Activated T-cell treated with anti-CD3 and anti-CD28 coated beads, Interleukin-2, amount 50 U/mL, for 48 hours (primary cell): ENCODE measurements at regions not wholly inside any gene's neighbourhood (a gene's known extent, or its start where the extent isn't known, plus 50 kb on each side); places are given as distances from the start of the nearest gene placed in this dataset.
"Not testable (repeated sequence)": the region's sequence is repeated elsewhere in the genome, so short reads cannot be mapped to it uniquely, and the experiment has no call there.

Experiments used
- DNase-seq, 2 experiments: peaks; one replicate each; pipeline ENCODE4 v3.0.0-alpha.2; 2020

DNA sequence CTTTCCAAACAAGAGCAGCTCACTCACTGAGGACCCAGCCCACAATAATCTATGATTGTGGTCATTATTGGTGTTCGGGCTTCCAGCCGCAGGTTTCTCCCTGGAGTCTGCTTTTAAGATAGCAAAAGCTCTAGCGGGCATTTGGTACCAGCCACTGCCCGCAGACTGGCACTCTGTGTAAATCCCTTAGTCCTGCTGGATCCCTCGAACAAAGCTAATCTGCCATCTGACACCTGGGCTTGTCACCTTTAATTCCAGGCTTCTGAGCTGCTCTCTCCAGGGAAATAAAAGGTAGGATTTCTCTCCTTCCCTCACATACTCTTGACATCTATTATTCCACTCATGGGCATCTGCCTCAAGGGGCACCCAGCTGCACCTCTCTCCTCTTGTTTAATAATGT, 158.7 kb downstream of the PDCD6IP start:
- DNase-seq, result no peak

GRCh38 chr3:33958661-33959060, 160.2 kb downstream of the PDCD6IP start:
- no peak for DNase-seq

- DNase-seq, result no peak
Measured at GRCh38 chr3:33962396-33962795, 164.0 kb downstream of the PDCD6IP start.

DNA sequence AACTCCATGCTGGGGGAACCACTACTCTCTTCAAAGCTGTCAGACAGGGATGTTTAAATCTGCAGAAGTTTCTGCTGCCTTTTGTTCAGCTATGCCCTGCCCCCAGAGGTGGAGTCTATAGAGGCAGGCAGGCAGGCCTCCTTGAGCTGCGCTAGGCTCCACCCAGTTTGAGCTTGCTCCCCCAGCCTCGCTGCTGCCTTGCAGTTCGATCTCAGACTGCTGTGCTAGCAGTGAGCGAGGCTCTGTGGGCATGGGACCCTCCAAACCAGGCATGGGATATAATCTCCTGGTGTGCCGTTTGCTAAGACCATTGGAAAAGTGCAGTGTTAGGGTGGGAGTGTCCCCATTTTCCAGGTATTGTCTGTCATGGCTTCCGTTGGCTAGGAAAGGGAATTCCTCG, 171.8 kb downstream of the PDCD6IP start:
- not testable (repeated sequence) for DNase-seq

GRCh38 chr3:33971055-33971454, 172.6 kb downstream of the PDCD6IP start:
- no peak for DNase-seq

DNA sequence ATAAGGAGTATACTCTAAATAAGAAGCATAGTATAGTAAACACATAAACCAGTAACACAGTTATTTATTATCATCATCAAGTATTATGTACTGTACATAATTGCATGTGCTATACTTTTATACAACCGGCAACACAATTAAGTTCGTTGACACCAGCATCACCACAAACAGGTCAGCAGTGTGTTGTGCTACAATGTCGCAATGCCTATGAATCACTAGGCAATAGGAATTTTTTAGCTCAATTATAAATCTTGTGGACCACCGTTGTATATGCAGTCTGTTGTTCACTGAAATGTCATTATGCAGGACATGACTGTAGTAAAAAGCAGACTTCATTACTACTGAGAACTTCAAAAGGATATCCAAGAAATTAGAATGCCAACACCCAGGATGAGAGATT, 177.0 kb downstream of the PDCD6IP start:
- no peak for DNase-seq

- no peak for DNase-seq
Measured at GRCh38 chr3:33977227-33977626, 178.8 kb downstream of the PDCD6IP start.

- DNase-seq, result no peak
Measured at GRCh38 chr3:33980252-33980651, 181.8 kb downstream of the PDCD6IP start.

DNA sequence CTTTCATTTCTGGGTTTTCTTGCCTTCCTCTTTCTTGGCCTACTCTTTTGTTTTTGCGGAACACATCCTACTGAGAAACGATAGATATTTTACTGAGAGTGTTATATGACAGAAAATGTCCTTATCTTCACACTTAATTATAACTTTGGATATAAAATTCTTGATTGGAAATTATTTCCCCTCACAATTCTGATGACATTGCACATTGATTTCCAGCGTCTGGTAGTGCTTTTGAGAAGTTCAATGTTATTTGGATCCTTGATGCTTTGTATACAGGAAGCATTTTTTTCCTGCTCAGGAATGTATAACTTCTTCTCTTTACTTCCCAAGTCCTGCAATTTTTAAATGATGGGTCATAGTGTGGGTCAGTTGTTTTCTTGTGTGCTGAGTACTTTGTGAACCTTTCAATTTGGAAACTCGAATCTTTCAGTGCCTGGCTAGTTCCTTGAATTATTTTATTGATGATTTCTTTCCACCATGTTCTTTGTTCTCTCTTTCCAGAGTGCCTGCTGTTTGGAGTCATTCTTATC, 183.9 kb downstream of the PDCD6IP start:
- no peak for DNase-seq

DNA sequence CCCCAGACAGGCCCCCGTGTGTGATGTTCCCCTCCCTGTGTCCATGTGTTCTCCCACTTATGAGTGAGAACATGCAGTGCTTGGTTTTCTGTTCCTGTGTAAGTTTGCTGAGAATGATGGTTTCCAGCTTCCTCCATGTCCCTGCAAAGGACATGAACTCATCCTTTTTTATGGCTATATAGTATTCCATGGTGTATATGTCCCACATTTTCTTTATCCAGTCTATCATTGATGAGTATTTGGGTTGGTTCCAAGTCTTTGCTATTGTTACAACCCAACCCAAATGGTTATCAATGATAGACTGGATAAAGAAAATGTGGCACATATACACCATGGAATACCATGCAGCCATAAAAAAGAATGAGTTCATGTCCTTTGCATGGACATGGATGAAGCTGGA, 184.5 kb downstream of the PDCD6IP start:
- DNase-seq, result not testable (repeated sequence)

GRCh38 chr3:33989229-33989628, 190.8 kb downstream of the PDCD6IP start:
- DNase-seq, result no peak

DNA sequence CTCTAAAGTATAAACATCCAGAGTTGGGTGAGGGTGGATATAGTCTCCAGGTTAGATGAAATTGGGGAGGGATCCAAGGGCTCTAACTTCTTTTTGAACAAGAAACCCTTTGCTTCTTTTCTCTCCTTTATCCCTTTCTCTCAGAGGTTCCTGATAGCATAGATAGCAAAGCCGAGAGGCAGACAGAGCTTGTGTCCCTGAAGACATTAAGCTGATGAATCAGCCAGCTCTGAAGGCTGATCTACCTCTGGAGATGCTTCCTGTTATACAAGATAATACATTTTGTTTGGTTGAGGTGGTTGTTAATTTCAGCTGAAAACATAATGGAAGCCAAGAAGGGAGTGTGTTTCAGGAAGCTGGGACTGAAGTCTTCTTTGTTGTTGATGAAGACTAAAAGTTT, 193.2 kb downstream of the PDCD6IP start:
- DNase-seq, result no peak

DNA sequence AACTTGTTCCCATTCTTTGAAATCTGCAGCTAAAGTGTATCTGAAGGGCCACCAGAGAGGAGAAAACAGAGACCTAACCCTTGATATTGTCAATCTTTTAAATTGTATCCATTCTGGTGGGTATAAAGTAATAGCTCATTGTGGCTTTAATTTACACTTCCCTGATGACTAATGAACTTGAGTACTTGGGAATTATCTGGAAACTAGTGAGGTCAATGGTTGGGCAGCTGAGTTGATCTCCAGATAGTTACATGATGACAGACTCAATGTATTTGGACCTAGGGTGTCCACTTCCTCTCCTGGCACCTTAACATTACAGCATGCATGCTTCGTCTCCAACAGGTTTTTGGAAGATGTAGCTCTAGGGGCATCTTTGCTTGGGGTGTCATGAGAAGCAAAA, 195.2 kb downstream of the PDCD6IP start:
- no peak for DNase-seq

DNA sequence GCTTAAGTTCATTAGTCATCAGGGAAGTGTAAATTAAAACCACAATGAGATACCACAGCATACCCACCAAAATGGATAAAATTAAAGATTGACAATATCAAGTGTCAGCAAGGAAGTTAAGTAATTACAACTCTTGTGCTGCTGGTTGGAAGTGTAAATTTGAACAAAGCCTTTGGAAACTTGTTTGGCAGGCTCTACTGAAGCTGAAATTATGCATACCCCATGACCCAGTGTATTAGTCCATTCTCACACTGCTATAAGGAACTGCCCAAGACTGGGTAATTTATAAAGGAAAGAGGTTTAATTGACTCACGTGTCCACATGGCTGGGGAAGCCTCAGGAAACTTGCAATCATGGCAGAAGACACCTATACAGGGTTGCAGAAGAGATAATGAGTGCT, 196.1 kb downstream of the PDCD6IP start:
- DNase-seq, result no peak

DNA sequence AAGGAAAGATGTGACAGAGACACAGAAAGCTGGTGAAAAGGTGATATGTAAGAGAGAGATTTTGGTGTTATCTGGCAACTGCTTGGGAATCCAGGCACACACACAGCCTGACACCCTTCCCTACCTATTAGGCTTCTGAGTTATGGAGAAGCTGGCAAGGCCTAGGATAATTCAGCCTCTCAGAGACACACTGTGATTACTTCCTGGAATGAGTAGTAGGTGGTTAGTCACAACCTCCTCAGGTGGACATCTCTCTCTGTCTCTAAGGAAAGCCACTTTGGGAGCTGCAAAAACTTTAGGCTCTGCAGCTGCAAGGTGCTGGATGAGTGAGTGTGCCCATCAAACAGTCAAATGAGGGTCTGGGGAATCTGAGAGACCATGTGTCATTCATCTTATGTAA, 201.9 kb downstream of the PDCD6IP start:
- DNase-seq, result no peak

- DNase-seq, result no peak
Measured at GRCh38 chr3:34001022-34001421, 202.6 kb downstream of the PDCD6IP start.

GRCh38 chr3:34001990-34002389, 203.6 kb downstream of the PDCD6IP start:
- DNase-seq, result no peak

- DNase-seq, result no peak
Measured at GRCh38 chr3:34002569-34003100, 204.2 kb downstream of the PDCD6IP start.

- DNase-seq, result no peak
Measured at GRCh38 chr3:34005886-34006285, 207.5 kb downstream of the PDCD6IP start.

DNA sequence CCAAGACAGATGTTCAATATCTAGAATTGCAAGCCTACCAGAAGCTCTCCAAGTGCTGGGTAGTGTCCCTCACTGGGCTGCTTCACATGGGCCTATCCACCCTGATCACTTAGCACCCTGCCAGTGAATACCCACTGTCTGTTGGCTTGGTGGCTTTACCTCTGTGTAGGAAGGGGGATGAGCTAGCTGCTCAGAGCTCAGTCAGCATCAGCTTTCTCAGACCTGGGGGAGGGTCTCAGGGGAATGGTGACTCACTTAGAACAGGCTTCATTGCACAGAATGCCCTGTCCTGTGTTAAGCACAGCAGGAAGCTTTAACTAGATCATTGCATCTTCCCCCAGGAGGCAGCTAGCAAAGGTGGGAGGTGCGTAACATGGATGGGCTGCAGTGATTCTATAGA, 209.8 kb downstream of the PDCD6IP start:
- DNase-seq, result no peak

- DNase-seq, result no peak
Measured at GRCh38 chr3:34008836-34009809, 210.7 kb downstream of the PDCD6IP start.

GRCh38 chr3:34011171-34012101, 213.0 kb downstream of the PDCD6IP start:
- no peak for DNase-seq

- DNase-seq, result no peak
Measured at GRCh38 chr3:34012102-34012461, 213.7 kb downstream of the PDCD6IP start.
